Transverse colon (tissue), 4 donors: ENCODE measurements at regions not wholly inside any gene's neighbourhood (a gene's known extent, or its start where the extent isn't known, plus 50 kb on each side); places are given as distances from the start of the nearest gene placed in this dataset.
"Not testable (repeated sequence)": the region's sequence is repeated elsewhere in the genome, so short reads cannot be mapped to it uniquely, and the experiment has no call there.

ENCODE experiments used
- DNase-seq: peaks from one replicate; pipeline ENCODE4 v3.0.0-alpha.2; 2019
- H3K27ac ChIP-seq, 4 donors: fragments of 200-600 bp; sonication (generic); 2 replicates each; pipeline ENCODE4 v1.5.1; 2016 to 2018; ENCODE audit warnings: inconsistent platforms in 4 of 4
- H3K27me3 ChIP-seq: fragments of 200-600 bp; sonication (generic); 2 replicates; pipeline ENCODE4 v1.5.1; 2017; ENCODE audit warnings: inconsistent platforms
- H3K36me3 ChIP-seq, 4 donors: fragments of 200-600 bp; sonication (generic); 2 replicates each; pipeline ENCODE4 v1.5.1; 2017 to 2019; ENCODE audit warnings: inconsistent platforms in 4 of 4
- H3K4me1 ChIP-seq, 4 donors: fragments of 200-600 bp; sonication (generic); 2 replicates each; pipeline ENCODE4 v1.5.1; 2017 to 2020; ENCODE audit warnings: inconsistent platforms in 4 of 4
- H3K4me3 ChIP-seq, 4 donors: fragments of 200-600 bp; sonication (generic); 1 replicate in 1 of 4; 2 replicates in 3 of 4; pipeline versions ENCODE4 v1.5.1 to v1.6.1; 2017 to 2019; ENCODE audit warnings: inconsistent platforms in 4 of 4
- H3K9me3 ChIP-seq, 2 donors: fragments of 200-600 bp; sonication (generic); 2 replicates each; pipeline ENCODE4 v1.5.1; 2017 to 2019; ENCODE audit warnings: inconsistent platforms in 2 of 2
- CTCF ChIP-seq, 5 experiments: fragments of 200-600 bp in 3 of 5; fragments of 450-650 bp in 2 of 5; sonication (generic) in 3 of 5; IDR thresholded peaks; 1 replicate in 2 of 5; 2 replicates in 3 of 5; pipeline ENCODE4 v1.5.1; 2016 to 2017; ENCODE audit warnings: antibody characterized with exemption in 5 of 5, inconsistent platforms in 3 of 5, mild to moderate bottlenecking in 2 of 5, moderate library complexity in 1 of 5
- EP300 ChIP-seq: sonication (generic); formaldehyde crosslinking; IDR thresholded peaks from one replicate; pipeline ENCODE4 v1.6.1; 2017; ENCODE audit warnings: antibody characterized with exemption, low read depth
- POLR2A ChIP-seq: fragments of 450-650 bp; IDR thresholded peaks from one replicate; pipeline ENCODE4 v1.6.1; 2016; ENCODE audit warnings: antibody characterized with exemption, mild to moderate bottlenecking, moderate library complexity
- POLR2AphosphoS5 ChIP-seq, 3 donors: sonication (generic); formaldehyde crosslinking; IDR thresholded peaks; one replicate each; pipeline ENCODE4 v1.6.1; 2016; ENCODE audit warnings: antibody characterized with exemption in 3 of 3
- WGBS, 2 donors: methylation state at CpG; one replicate each; pipeline ENCODE4 v1.1.5; 2018; ENCODE audit warnings: low coverage in 1 of 2; 5-methylcytosine and 5-hydroxymethylcytosine counted together
- in situ Hi-C, 4 donors: fragments of 200-750 bp; cut with MboI; loops; one replicate each; pipeline versions ENCODE4 v1.15.0 to v1.15.1; 2017; ENCODE audit warnings: low sequenced_read_pairs in 3 of 4, low pct_ligation_motif_present in 1 of 4, low pct_unique_long_range_greater_than_20kb in 1 of 4
- intact Hi-C: fragments of 100-400 bp; cut with DNase I; formaldehyde crosslinking; loops from one replicate; pipeline ENCODE4 v1.15.1; 2023; ENCODE audit warnings: low total_unique reads

DNA sequence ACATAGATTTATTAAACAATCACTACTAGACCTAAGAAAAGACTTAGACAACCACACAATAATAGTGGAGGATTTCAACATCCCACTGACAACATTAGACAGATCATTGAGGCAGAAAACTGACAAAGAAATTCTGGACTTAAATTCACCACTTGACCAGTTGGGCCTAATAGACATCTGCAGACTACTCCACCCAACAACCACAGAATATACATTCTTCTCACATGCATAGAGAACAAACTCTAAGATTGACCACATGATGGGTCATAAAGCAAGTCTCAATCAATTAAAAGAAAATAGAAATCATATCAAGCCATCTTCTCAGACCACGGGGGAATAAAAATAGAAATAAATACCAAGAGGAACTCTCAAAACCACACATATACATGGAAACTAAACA is 136.7 kb upstream of the ARG1 start:
- 66% methylated on average over 1 of the region's 1 CpG; no CpG with 5 or more reads in 1 of the 2 donors for WGBS, 2 donors
- in situ Hi-C loops, result no loop called here
- no peak overlapping the region for H3K4me3 ChIP-seq
- no peak overlapping the region for H3K27ac ChIP-seq
- TF ChIP-seq POLR2A (no peak), POLR2AphosphoS5 (IDR thresholded peaks at IDR 0.05) (no peak), CTCF (IDR thresholded peaks at IDR 0.05) (no peak), EP300 (no peak)
- no peaks in the 10 kb centered on the region for H3K27me3 ChIP-seq
- intact Hi-C loops, result no loop called here
- no peaks in the 10 kb centered on the region for H3K4me1 ChIP-seq
- DNase-seq, result no peak
- H3K36me3 ChIP-seq, result no peaks in the 10 kb centered on the region
- no peaks in the 10 kb centered on the region for H3K9me3 ChIP-seq

GRCh38 chr6:131443014-131443413 is 130.0 kb upstream of the ARG1 start:
- no peaks in the 10 kb centered on the region for H3K27me3 ChIP-seq
- no peak overlapping the region for H3K27ac ChIP-seq
- TF ChIP-seq CTCF (IDR thresholded peaks at IDR 0.05) (no peak), POLR2A (no peak), POLR2AphosphoS5 (IDR thresholded peaks at IDR 0.05) (no peak), EP300 (no peak)
- H3K9me3 ChIP-seq, result no peaks in the 10 kb centered on the region
- in situ Hi-C loops, result no loop called here
- intact Hi-C loops, result no loop called here
- H3K4me3 ChIP-seq, result no peak overlapping the region
- 93% methylated on average over 3 of the region's 3 CpGs; no CpG with 5 or more reads in 1 of the 2 donors for WGBS, 2 donors
- no peaks in the 10 kb centered on the region for H3K4me1 ChIP-seq
- no peaks in the 10 kb centered on the region for H3K36me3 ChIP-seq
- DNase-seq, result no peak

GRCh38 chr6:131443514-131443913 is 129.5 kb upstream of the ARG1 start:
- H3K9me3 ChIP-seq, result no peaks in the 10 kb centered on the region
- no peak for DNase-seq
- no peak overlapping the region for H3K4me3 ChIP-seq
- intact Hi-C loops, result no loop called here
- TF ChIP-seq CTCF (IDR thresholded peaks at IDR 0.05) (no peak), POLR2AphosphoS5 (IDR thresholded peaks at IDR 0.05) (no peak), EP300 (no peak), POLR2A (no peak)
- H3K4me1 ChIP-seq, result no peaks in the 10 kb centered on the region
- in situ Hi-C loops, result no loop called here
- 90% methylated on average over 3 of the region's 3 CpGs; no CpG with 5 or more reads in 1 of the 2 donors for WGBS, 2 donors
- no peaks in the 10 kb centered on the region for H3K27me3 ChIP-seq
- H3K36me3 ChIP-seq, result no peaks in the 10 kb centered on the region
- no peak overlapping the region for H3K27ac ChIP-seq

- H3K27me3 ChIP-seq, H3K4me3 ChIP-seq, H3K4me1 ChIP-seq, H3K9me3 ChIP-seq, H3K36me3 ChIP-seq, H3K27ac ChIP-seq, DNase-seq, intact Hi-C loops, in situ Hi-C loops: not testable (repeated sequence)
Observed at GRCh38 chr6:131445356-131445755, 127.7 kb upstream of the ARG1 start.

- in situ Hi-C loops (no loop called here), intact Hi-C loops (no loop called here)
- 93 to 100% methylated on average over 4 of the region's 4 CpGs for WGBS, 2 donors
- no peak overlapping the region for H3K4me3 ChIP-seq
- no peaks in the 10 kb centered on the region for H3K4me1 ChIP-seq
- no peak overlapping the region for H3K27ac ChIP-seq
- no peak for DNase-seq
- no peaks in the 10 kb centered on the region for H3K9me3 ChIP-seq
- H3K36me3 ChIP-seq, result no peaks in the 10 kb centered on the region
- no peaks in the 10 kb centered on the region for H3K27me3 ChIP-seq
- TF ChIP-seq POLR2A (no peak), EP300 (no peak), CTCF (IDR thresholded peaks at IDR 0.05) (no peak), POLR2AphosphoS5 (IDR thresholded peaks at IDR 0.05) (no peak)
Observed at GRCh38 chr6:131450861-131451260, 122.2 kb upstream of the ARG1 start.
